Testis (tissue), 2 donors: ENCODE measurements at regions not wholly inside any gene's neighbourhood (a gene's known extent, or its start where the extent isn't known, plus 50 kb on each side); places are given as distances from the start of the nearest gene placed in this dataset.

ENCODE experiments used
- POLR2A ChIP-seq: fragments of 450-650 bp; IDR thresholded peaks from one replicate; pipeline ENCODE4 v1.6.1; 2017; ENCODE audit warnings: antibody characterized with exemption, mild to moderate bottlenecking, moderate library complexity
- TF ChIP-seq, protein P1 (sequence below), 3 experiments: fragments of 450-650 bp in 2 of 3; fragments of 200-600 bp in 1 of 3; sonication (generic) in 1 of 3; IDR thresholded peaks; one replicate each; pipeline ENCODE4 v1.5.1; 2016 to 2019; ENCODE audit warnings: antibody characterized with exemption in 3 of 3, mild to moderate bottlenecking in 2 of 3, moderate library complexity in 1 of 3

DNA sequence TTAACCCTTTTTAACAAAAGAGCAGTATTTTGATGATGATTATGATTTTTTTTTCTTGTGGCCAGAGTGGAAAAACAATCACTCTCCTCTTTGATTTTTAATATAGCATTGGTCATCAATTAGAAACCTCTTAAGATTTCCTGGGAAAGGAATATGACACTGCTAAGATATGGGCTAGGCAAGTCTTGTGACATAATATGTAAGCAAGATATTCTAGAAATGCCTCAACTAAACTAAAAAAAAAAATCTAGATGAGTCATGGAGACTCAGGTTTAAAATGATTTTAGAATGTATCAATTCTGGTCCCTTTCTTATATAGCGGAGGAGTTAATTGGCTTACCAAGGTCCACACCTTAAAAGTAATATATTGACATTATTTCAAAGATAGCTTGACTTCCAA, 60.3 kb upstream of the JUN start:
- TF ChIP-seq POLR2A: no peak
- TF ChIP-seq, protein P1, sequence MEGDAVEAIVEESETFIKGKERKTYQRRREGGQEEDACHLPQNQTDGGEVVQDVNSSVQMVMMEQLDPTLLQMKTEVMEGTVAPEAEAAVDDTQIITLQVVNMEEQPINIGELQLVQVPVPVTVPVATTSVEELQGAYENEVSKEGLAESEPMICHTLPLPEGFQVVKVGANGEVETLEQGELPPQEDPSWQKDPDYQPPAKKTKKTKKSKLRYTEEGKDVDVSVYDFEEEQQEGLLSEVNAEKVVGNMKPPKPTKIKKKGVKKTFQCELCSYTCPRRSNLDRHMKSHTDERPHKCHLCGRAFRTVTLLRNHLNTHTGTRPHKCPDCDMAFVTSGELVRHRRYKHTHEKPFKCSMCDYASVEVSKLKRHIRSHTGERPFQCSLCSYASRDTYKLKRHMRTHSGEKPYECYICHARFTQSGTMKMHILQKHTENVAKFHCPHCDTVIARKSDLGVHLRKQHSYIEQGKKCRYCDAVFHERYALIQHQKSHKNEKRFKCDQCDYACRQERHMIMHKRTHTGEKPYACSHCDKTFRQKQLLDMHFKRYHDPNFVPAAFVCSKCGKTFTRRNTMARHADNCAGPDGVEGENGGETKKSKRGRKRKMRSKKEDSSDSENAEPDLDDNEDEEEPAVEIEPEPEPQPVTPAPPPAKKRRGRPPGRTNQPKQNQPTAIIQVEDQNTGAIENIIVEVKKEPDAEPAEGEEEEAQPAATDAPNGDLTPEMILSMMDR (IDR thresholded peaks at IDR 0.05): no peak
